ENCODE measurements at regions not wholly inside any gene's neighbourhood (a gene's known extent, or its start where the extent isn't known, plus 50 kb on each side); places are given as distances from the start of the nearest gene placed in this dataset.

- no peak for TF ChIP-seq ZNF792 (tag by site-specific recombination; IDR thresholded peaks at IDR 0.05)
- no peak for TF ChIP-seq ZSCAN30 (tag by site-specific recombination; IDR thresholded peaks at IDR 0.05)
- TF ChIP-seq CTCF (tag by site-specific recombination; IDR thresholded peaks at IDR 0.05) = no peak
- TF ChIP-seq ZNF785 (tag by site-specific recombination; IDR thresholded peaks at IDR 0.05) = no peak
- TF ChIP-seq PATZ1 (tag by site-specific recombination; IDR thresholded peaks at IDR 0.05) = no peak
- TF ChIP-seq ZNF561 (tag by site-specific recombination; IDR thresholded peaks at IDR 0.05; ENCODE audit: borderline replicate concordance) = no peak
- TF ChIP-seq ZNF580 (tag by site-specific recombination; IDR thresholded peaks at IDR 0.05) = no peak
- TF ChIP-seq ATF2 (tag by site-specific recombination; IDR thresholded peaks at IDR 0.05; ENCODE audit: low read depth) = no peak
- no peak for TF ChIP-seq TRIM28 (IDR thresholded peaks at IDR 0.05; ENCODE audit: borderline replicate concordance, low read length)
- no peak for TF ChIP-seq ZNF23 (tag by site-specific recombination; IDR thresholded peaks at IDR 0.05; ENCODE audit: borderline replicate concordance)
- TF ChIP-seq ZNF274 (IDR thresholded peaks at IDR 0.05; ENCODE audit: low read length) = no peak
- no peak for TF ChIP-seq ZNF274 (tag by site-specific recombination; IDR thresholded peaks at IDR 0.05; ENCODE audit: borderline replicate concordance)
- TF ChIP-seq ZNF37A (tag by site-specific recombination; IDR thresholded peaks at IDR 0.05) = no peak
- no peak for TF ChIP-seq PRDM1 (tag by site-specific recombination; IDR thresholded peaks at IDR 0.05)
- no peak for TF ChIP-seq ZBTB8A (tag by site-specific recombination; IDR thresholded peaks at IDR 0.05)
Observed at GRCh38 chr11:28842716-28843115, 734.5 kb downstream of the METTL15 start.
